Activated effector memory CD4-positive, alpha-beta T cell treated with anti-CD3 and anti-CD28 coated beads, Interleukin-2, amount 50 U/mL, for 16 hours (primary cell): ENCODE measurements at regions not wholly inside any gene's neighbourhood (a gene's known extent, or its start where the extent isn't known, plus 50 kb on each side); places are given as distances from the start of the nearest gene placed in this dataset.
A peak's percentile ranks its signal among the peaks of the same experiment; 100 is the strongest.
"Not testable (repeated sequence)": the region's sequence is repeated elsewhere in the genome, so short reads cannot be mapped to it uniquely, and the experiment has no call there.

Experiments
- DNase-seq: peaks from one replicate; pipeline ENCODE4 v3.0.0-alpha.2; 2020

DNA sequence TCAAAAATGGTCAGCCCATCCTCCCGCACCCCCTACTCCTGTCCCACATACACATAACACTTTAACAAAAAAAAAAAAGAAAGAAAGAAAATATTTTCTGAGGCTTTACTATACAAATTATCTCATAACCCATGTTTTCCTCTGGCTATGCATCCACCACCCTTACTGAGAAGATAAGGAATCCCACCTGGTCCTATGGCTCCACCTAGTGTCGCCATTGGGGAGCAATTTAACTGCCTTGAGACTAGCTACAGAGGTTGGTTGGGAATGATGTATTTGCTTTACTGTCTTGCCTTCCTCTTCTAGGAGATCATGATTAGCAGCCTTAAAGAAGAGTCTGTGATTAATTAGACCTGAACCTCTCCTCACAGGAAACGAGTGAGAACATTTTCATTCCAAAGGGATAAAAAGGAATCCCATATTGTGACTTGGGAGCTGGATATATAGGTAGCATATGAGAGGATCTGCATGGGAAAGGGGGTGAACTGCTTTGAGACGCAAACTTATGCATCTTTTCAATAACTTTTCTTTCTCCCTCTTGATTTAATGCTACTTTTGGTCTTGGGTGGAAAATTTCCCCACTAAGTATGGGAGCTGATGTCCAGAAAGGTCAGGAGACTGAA, 77.7 kb upstream of the SELENOP start:
- DNase-seq: peak; percentile 82

DNA sequence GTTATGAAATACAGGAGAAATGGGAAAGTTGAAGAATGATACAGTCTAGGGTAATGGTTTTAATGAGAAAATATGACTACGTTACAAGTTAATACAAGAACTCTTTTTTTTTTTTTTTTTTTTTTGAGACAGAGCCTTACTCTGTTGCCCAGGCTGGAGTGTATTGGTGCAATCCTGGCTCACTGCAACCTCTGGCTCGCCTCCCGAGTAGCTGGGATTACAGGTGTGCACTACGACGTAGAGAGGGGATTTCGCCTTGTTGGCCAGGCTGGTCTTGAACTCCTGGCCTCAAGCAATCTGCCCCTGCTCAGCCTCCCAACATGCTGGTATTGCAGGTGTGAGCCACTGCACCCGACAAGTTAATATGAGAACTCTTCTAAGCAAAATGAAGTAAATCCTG, 77.1 kb upstream of the SELENOP start:
- DNase-seq: no peak

DNA sequence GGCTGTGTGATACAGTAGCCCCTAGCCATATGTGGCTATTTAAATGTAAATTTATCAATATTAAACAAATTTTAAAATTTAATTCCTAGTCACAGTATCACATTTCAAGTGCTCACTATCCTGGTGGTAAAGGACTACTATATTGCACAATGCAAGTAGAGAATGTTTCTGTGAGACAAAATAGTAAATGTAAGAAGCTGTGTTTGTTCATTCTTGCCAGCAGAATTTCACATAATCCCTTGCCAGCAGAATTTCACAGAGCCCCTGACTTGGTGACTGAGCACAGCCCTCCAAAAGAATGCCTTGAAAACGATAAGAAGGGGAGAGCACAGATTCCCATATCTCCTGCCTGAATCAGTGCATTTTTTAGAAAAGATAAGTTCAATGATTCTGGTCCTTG, 75.9 kb upstream of the SELENOP start:
- DNase-seq: no peak

DNA sequence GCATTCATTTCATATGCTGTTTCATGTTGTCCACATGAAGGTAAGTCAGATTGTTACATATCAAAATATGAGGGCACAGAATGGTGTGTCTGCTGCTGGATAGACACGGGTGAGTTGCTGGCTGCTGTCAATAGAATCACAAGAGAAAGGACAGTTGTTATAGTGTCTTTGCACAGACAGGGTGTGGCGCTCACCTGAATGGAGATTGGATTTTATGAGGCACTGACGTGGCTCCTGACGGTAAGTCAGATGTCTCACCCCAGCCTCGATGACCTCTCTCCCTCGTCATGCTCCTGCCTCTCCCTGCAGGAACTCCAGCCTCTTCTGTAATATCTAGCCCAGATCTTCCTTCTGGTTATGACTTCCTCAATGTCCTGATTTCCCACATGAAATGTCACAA, 75.4 kb upstream of the SELENOP start:
- DNase-seq: no peak

DNA sequence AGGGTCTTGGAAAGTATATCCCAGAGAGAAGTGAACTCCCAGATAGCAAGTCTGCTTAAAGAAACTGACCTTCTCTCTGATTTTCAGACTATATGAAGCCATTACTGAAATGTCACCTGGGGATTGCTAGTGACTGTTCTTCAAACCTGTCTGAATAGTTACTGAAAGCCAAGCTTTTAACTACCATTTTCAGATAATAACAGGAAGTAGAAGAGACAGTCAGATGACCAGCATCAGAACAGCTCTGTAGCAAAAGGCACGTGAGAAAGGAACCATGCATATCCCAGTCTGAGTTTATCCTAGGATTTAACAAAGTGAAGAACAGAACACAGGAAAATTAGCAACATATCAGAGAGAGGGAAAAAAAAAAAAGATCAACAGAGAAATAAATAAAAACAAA, 74.9 kb upstream of the SELENOP start:
- no peak for DNase-seq

DNA sequence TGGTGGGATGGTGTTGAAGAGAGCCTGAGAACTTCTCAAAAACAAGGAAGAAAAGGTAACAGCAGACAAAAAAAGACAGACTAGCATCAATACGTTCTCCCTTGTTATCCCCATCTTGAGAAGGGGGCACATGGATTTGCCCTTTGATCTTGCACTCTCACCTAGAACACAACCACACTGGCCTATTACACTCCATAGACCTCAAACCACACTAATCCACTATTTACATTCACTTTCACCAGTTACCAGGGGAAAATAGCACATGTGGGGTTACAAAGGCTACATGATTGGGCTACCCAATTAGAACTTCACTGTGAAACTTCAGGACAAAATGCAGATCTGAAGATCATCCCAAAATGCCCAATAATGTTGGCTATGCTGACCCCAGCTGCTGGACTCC, 72.6 kb upstream of the SELENOP start:
- DNase-seq: no peak

DNA sequence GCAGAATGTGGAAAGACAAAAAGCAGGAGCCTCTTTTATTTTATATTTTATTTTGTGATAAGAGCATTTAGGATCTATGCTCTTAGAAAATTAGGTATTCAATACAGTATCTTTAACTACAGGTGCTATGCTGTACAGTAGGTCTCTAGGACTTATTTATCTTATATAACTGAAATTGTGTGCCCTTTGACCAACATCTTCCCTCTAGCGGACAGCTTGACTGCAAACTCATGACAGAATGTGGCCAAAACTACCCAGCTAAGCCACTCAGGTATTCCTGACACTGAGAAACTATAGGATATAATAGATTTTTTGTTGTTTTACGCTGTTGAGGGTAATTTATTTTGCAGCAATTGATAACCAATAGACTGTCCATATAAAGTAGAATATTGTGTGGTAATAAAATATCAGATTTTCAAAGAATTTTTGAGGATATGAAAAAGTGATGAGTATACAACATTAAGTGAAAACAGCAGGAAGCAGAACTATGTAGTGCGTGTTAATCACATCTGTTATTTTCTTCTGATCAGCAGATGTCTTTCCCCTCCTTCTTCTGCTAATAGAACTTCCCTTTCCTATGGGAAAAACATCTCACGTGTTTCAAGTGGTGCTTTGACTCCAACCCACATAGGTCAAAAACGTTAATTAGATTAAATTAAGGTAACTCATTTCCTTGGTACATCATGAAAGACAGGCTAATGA, 69.9 kb upstream of the SELENOP start:
- no peak for DNase-seq

DNA sequence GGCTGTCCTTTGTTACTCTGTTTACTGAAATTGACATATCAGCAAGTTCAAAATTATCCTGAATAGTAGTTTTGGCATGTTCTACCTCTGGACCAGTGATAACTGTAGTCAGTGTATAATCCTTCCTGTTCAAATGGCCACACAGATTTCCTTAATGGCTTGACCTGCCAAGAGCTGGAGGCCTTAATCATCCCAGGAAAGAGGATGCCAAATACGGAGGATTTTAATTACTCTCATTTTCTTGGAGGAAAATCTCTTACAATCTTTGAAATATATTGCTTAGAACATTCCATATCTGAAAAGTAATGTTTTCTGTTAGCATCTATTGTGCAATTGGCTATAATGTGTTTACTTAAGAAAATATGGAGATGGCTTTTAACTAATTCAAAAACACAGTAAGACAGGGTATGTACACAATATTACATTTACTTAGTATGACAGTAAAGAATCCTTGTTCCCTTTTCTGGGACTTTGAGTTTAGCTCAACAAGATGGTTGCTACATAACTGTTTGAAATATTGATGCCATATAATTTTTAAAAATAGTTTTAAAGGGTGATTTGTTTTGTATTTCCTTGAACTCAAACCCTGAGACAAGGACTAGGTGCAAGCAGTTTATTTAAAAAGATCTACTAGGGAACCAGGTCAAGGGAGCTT, 68.9 kb upstream of the SELENOP start:
- DNase-seq: no peak

DNA sequence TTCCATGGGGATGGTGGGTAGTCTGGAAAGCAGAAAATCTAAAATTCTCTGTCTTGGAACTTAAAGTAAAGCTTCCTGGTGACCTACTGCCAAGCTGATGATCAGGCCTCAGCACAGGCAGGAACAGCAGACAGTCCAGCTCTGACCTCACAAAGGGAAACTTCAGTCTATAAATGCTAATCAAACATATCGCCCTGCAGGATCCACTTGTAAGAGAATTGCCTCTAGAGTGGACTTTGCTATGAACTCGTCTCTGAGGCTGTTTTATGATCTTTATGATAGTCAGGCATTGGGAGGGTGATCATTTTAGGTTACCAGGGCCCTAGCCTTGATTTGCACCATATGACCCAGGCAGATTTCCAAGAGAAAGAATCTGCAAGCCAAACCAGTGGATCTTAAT, 67.6 kb upstream of the SELENOP start:
- no peak for DNase-seq

DNA sequence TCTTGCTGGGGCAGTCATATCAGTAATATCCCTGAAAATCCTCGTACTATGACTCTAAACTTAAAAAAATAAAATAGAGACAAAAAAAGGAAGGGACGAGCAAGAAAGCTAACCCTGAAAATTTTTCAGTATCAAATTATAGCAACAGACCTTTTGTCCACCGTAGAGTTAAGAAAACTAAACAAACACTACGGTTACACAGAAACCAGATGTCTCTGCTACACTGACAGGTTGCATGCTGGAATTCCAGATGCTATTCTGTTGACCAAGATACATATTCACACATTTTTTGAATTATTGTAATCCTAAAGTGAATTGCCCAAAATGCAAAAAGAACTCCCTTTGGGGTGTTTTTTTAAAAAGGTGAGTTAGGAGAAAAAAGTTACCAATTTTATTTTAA, 66.9 kb upstream of the SELENOP start:
- DNase-seq: no peak

DNA sequence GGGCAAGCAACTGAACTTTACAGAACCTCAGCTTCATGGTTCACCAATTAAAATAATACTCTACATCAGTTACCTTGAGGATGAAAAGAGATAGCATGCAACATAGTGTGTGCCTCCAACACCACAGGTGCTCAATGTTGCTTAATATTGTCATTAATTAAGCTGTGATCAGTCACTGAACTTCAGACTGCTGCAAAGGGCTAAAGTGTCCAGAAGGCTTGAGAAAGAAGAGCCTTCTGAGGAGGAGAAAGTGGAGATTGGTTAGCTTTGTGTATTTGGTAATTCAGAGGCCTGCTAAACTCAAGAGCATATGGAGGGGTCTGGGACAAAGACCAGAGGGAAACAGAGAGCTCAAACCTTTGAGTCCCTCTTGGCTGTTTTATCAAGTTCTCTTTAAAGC, 66.3 kb upstream of the SELENOP start:
- no peak for DNase-seq

DNA sequence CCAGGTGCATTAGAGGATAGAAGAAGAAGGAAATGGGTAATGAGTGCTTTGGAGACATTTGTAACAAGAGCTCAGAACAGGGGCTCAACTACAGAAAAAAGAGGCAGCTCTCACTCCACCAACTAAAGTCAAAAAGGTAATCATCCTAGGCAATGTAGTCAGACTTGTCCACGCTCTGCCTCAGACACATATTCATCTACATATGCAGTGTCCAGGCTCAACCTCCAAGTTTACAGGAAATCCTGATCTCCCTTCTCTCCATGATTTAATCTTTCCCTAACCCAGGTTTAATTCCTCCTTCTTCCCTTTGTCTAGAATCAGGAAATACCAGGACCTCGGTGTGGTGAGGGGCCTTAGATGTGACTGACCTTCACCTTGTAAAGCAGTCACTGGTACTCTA, 65.7 kb upstream of the SELENOP start:
- no peak for DNase-seq

DNA sequence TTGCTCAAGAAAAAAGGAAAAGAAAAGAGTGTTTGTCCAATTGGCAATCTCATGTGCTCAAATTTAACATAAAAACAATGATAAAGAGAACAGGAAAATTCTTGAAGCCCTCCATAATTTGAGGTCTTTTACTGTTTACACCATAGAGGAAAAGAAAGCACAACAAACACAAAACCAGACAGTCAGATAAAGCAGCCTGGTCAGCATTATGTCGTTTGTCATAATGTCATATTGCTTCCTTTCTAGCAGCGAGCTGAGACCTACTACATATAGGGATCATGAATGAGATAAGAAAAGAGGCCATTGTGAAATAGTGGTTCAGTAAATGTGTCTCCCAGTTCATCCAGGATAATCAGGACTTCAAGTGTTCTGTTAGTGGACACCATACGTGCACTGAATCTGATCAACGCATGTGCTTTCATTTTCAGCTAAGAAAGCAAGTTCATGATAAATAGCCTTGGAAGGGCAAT, 64.7 kb upstream of the SELENOP start:
- DNase-seq: no peak

DNA sequence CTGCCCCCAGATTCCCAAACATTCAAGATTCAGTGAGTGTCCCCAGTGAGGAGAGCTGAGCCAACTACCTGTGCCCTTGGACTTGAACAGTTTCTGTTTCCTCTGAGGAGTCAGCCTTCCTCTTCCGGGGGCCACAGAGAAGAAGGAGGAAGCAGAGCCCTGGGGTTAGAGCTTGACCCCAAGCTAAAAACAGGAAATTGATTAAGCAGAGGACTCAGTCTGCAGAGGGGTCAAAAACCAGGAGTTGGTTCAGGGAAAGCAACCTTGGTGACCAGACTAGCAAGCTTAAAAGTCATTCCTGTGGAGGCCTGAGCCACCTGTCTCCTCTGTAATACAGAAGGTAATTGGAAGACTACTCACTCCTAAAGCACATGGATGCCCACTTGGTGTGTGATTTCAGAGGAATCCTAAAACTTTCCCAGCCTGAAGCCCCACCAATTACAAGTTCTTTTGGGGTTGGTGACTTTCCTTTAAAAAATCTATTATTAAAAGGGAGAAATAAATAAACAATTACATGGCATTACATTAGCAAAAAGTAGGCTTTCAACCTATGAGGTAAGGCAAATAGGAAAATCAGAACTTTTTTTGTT, 64.2 kb upstream of the SELENOP start:
- no peak for DNase-seq

DNA sequence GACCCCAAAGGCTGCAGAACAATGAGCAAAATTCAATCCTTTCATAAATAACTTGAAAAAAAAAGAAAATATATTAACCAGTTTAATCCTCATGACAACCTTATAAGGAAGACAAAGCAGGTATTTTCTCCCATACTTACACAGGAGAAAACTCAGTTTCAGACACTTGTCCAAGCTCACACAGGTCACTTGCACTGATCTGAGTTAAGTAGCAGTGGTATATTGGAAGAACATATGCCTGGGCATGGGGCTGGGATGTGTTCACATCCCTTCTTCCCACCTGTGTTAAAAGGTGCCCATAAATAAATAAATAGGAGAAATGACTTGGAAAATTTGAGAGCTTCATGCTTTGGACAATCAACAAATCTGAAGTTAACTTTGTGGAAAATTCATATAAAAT, 63.5 kb upstream of the SELENOP start:
- DNase-seq: no peak

DNA sequence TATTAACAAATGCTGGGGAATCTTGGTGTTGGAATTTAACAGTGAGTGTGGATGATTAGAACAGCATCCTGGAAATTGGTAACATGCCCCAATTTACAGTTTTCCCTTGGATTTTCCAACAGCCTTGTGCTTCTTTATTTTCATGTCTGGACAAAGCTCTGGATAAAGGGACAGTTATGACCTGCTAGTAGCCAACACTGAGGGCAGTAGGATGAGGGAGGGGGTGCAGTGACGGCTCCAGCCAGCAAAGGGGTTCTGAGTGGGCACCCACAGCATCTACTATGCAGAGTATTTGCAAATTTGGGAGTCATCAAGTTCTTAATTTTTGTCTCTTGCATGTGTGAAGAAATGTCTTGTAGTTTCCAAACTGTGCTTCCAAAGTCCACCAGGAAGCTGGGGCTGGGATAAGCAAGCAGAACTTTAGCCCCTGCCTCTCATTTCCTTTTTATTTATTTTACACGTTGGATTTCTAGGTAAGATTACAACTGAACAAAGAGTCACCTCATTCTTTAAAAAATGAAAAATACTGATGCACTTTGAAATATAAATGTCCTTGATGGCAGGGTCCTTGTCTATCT, 63.0 kb upstream of the SELENOP start:
- DNase-seq: no peak

DNA sequence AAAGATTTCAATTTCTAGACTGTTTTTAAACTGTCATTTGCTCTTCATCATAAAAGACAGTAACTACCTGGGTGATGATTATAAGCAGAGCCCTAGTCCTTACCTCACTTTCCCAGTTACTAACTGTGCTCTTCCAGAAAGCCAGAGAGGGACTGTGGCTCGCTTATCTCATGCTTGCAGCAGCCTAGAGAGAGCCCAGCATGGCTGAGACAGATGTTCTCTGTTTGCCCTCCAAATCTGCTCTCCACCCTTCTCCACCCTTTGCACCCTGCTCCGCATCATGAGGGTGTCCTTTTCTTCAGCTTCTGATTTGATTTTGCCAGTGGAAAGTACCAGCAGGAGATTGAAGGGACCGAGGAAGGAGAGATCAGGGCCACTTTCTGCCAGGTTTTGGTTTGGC, 61.2 kb upstream of the SELENOP start:
- no peak for DNase-seq

DNA sequence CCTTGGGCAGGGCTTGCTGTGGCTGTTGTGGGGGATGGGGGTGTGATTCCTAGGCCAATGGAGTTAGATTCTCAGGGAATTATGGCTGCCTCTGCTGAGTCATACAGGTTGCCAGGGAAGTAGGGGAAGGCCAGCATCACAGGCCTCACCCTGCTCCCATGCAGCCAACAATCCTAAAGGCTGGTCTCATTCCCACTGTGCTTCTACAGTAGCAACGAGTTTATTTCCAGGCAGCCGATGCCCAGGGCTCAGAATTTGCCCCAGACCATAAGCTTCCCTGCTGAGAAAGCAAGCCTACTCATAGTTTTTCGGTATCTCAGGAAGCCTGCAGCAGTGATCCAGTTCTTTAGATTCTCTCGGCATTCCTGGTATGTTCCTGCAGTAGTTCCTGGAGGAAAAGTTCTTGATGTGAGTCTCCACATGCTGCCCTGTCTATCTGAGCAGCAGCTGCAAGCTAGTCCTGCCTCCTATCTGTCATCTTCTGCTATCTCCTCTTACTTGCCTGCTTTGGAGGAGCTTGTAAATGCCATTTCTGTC, 59.3 kb upstream of the SELENOP start:
- no peak for DNase-seq

DNA sequence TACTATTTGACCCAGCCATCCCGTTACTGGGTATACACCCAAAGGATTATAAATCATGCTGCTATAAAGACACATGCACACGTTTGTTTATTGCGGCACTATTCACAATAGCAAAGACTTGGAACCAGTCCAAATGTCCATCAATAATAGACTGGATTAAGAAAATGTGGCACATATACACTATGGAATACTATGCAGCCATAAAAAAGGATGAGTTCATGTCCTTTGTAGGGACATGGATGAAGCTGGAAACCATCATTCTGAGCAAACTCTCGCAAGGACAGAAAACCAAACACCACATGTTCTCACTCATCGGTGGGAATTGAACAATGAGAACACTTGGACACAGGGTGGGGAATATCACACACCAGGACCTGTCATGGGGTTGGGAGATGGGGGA, 56.7 kb upstream of the SELENOP start:
- not testable (repeated sequence) for DNase-seq

DNA sequence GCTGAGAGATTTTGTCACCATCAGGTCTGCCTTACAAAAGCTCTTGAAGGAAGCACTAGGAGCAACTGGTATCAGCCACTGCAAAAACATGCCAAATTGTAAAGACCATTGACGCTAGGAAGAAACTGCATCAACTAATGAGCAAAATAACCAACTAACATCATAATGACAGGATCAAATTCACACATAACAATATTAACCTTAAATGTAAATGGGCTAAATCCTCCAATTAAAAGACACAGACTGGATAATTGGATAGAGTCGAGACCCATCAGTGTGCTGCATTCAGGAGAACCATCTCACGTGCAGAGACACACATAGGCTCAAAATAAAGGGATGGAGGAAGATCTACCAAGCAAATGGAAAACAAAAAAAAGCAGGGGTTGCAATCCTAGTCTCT, 53.1 kb upstream of the SELENOP start:
- not testable (repeated sequence) for DNase-seq
